GM19324 (cell line): ENCODE measurements at regions not wholly inside any gene's neighbourhood (a gene's known extent, or its start where the extent isn't known, plus 50 kb on each side); places are given as distances from the start of the nearest gene placed in this dataset.
"Not testable (repeated sequence)": the region's sequence is repeated elsewhere in the genome, so short reads cannot be mapped to it uniquely, and the experiment has no call there.

Experiments
- ATAC-seq: cut with Tn5 transposase; IDR thresholded peaks from one replicate; pipeline ENCODE4 v1.9.1; 2021; ENCODE audit warnings: mild to moderate bottlenecking, moderate library complexity; ENCODE audit not compliant: unreplicated experiment, low FRiP score

DNA sequence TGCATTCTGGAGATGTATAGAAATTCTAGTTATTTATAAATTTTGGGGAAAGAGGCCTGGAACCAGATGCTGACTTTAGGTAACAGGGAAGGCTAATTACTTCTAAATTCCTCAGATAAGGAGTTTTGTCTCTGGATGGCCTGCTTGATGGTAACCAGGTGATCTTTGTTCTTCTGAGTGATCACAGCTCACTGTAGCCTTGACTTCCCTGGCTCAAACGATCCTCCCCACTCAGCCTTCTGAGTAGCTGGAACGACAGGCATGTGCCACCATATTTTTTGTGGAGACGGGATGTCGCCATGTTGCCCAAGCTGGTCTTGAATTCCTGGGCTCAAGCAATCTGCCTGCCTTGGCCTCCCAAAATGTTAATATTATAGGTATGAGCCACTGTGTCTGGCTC, 54.4 kb upstream of the MSH6 start:
- no peak for ATAC-seq

DNA sequence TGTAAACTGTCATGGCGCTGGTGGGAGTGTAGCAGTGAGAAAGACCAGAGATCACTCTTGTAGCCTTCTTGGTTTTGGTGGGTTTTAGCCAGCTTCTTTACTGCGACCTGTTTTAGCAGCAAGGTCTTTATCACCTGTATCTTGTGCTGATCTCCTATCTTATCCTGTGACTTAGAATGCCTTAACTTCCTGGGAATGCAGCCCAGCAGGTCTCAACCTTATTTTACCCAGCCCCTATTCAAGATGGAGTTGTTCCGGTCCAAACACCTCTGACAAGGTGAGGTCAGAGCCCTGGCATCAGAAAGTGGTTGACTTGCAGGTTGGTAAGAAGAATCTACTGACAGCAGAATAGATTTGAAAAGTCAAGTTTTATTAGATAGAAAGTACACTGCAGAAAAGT, 55.0 kb upstream of the MSH6 start:
- no peak for ATAC-seq

DNA sequence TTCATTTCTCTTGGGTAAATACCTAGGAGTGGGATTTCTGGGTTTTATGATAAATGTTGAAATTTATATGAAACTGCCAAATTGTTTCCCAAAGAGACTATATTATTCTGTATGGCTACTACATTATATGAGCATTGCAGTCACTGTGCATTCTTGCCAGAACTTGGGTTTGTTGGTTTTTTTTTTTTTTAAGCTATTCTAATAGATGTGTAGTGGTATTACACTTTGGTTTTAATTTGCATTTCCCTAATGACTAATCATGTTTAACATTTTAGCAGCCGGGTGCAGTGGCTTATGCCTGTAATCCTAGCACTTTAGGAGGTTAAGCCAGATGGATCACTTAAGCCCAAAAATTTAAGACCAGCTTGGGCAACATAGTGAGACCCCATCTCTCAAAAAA, 56.0 kb upstream of the MSH6 start:
- ATAC-seq: not testable (repeated sequence)

DNA sequence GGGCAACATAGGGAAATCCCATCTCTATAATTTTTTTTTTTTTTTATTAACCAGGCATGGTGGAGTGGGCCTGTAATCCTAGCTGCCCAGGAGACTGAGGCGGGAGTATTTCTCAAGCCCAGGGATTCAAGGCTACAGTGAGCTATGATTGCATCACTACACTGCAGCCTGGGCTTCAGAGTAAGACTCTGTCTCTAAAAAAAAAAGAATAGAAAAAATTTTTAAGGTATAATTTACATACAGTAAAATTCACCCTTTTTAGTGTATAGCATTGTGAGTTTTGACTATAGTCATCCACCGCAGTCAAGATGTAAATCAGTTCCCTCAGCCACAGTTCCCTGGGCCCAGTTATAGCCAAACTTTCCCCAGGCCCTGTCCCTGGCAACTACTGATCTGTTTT, 57.1 kb upstream of the MSH6 start:
- ATAC-seq: no peak

DNA sequence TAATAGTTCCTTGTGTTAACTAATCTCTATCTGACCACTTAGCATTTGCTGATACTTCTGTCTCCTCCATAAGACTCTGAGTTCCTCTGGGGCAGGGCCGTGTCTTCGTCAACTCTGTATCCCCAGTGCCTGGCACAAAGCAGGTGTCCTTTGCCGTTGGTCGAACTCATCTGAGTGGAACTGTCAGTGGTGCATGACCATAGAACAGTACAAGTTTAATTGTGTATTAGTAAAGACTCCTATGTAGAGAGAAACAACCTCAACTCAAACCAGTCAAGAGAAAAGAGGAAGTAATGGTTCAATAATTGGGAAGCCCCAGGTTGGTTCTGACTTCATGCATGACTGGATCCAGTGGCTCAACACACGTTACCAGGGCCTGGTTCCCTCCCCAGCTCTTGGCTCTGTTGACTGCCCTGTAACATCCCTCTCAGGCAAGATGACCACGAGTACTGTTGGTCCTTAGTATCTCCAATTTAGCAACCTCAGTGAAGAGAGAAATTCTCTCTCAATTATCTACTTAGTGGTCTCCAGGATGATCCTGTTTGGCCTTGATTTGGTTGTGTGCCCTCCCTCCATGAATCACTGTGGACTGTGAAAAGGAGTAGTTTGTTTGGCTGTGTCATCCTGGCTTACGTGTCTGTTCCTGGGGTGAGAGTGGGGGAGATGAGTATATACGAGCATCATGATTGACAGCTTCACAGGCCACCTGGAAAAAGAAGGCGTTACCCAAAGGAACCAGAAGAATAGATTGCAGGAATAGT, 58.5 kb upstream of the MSH6 start:
- peak; percentile 93 for ATAC-seq

DNA sequence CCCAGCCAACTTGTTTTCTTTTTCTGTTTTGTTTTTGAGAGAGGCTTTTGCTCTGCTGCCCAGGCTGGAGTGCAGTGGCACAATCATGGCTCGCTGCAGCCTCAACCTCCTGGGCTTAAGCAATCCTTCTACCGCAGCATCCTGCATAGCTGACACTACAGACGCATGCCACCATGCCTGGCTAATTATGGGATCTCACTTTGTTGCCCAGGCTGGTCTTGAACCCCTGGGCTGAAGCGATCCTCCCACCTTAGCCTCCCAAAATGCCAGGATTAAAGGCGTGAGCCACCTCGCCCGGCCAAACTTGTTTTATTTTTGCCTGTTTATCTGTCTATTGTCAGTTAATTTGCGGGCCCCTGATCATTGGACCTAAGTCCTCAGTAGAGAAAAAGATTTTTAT, 61.6 kb upstream of the MSH6 start:
- ATAC-seq: no peak

DNA sequence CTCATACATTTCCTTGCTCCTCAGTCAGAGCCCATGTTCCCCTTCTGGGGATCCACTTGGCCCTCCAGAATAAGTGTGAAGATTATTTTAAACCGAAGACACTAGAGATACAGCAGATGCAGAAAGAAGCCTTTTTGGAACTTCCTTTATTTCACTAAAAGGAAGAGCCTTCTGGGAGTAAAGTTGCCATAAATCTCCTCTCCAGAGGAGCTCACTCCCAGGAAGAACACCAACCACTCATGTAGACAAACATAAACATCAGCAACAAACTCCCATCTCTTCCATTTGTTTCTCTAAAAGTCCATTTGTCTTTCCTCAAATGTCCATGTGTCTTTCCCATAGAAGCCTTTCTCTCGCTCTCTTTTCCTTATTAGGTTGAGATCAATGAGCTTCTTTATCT, 62.4 kb upstream of the MSH6 start:
- ATAC-seq: no peak

- ATAC-seq: no peak
Measured at GRCh38 chr2:47720036-47720435, 62.9 kb upstream of the MSH6 start.

DNA sequence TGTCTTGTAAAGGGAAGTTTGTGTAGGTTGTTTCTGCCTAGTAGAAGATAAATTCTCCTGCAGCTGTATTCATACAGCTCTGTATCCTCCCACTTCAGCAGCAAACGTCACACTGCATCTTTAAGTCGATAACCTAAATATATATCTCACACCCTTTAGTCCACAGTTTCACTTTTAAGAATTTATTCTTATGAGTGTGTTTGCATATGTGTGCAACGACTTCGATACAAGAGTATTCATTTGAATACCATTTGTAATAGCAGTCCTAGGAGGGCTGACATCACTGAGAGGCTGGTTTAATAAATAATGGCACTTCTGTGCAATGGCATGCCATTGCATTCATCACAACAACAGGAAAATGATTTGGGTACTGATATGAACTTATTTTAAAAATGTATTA, 63.8 kb upstream of the MSH6 start:
- peak; percentile 40 for ATAC-seq

GRCh38 chr2:47716307-47716706, 66.6 kb upstream of the MSH6 start:
- ATAC-seq: not testable (repeated sequence)

- no peak for ATAC-seq
Measured at GRCh38 chr2:47715552-47715951, 67.4 kb upstream of the MSH6 start.

GRCh38 chr2:47708801-47709499, 74.0 kb upstream of the MSH6 start:
- ATAC-seq: no peak

- ATAC-seq: no peak
Measured at GRCh38 chr2:47704287-47704686, 78.7 kb upstream of the MSH6 start.

DNA sequence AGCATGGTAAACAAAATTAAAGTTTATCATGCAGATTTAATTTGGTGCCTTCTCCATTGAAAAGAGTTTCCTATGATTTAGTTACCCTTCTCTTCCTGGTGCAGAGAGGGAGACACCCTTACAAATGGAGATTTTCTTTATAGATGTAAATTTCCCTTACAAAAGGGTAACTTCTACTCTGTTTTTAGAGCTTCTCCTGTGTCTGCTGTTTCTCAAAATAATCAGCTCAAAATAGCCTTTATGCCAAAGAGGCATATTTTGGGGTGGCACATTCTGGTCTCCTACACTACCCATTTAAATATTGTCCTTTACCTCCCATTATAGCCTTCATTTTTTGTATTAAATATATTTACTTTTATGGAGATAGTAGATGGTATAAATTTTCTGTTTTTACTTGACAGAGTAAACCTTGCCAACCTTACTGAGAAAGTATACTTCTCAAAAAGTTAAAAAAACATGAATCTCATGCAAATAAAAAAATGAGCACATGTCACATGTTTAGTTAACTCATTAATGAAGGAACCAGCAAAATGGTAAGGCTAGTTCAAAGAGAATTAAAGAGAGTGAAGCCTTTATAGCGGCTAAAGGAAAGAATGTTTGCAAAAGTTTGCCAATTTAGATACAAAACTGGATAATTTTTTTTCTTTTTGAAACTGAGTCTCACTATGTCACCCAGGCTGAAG, 83.3 kb upstream of the MSH6 start:
- ATAC-seq: no peak

GRCh38 chr2:47698436-47698972, 84.4 kb upstream of the MSH6 start:
- ATAC-seq: not testable (repeated sequence)

DNA sequence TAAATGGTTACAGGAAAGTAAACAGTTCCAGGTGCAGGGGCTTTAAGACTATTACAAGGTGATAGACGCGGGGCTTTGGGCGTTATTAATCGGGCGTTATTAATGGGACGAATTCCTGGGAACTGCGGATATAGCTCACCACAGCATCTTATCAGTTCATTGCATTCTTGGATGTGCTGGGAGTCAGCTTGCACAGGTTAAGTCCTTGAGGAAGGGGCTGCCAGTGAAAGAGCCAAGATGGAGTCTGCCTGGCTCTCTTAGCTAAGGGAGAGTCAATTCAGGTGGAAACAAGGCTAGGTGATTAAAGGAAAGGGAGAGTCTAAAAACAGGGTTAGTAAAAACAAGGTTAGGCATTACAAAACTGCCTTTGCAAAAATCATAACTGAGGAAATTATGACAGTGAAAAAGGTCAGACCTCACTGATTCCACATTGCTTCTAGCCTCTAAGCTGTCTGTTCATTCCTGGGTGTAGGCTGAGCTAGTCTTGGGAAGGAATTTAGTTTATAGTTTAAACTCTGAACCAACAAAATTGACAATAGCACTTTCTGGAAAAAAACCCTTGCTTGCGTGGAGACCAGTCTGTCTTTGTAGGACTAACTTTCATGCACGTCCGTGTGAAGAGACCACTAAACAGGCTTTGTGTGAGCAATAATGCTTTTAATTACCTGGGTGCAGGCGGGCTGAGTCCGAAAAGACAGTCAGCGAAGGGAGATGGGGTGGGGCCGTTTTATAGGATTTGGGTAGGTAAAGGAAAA, 85.1 kb upstream of the MSH6 start:
- ATAC-seq: not testable (repeated sequence)

- ATAC-seq: peak; percentile 72
Measured at GRCh38 chr2:47697000-47697601, 85.8 kb upstream of the MSH6 start.

DNA sequence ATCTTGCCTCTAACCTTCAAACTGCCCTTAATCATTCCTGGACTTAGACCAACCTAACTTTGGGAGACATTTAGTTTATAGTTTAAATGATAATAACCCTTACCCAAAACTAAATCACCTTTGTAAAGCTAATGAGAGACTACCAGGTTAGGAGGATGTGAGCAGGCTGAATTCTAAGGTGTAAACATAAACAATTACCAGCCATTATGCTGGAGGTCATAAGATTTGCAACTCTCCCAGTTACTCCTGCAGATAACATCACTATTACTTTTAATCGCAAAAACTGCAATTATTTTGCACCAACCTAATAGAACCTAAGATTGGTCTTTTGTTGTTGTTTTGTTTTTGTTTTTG, 86.5 kb upstream of the MSH6 start:
- no peak for ATAC-seq

GRCh38 chr2:47695800-47696477, 87.0 kb upstream of the MSH6 start:
- no peak for ATAC-seq

GRCh38 chr2:47694451-47694850, 88.5 kb upstream of the MSH6 start:
- not testable (repeated sequence) for ATAC-seq
